ENCODE measurements at regions not wholly inside any gene's neighbourhood (a gene's known extent, or its start where the extent isn't known, plus 50 kb on each side); places are given as distances from the start of the nearest gene placed in this dataset.

- POLR2A ChIA-PET = no interaction called here
- TF ChIP-seq CTCF (IDR thresholded peaks at IDR 0.05; ENCODE audit: insufficient read depth, low read length, missing control alignments) = no peak
- H3K4me3 ChIP-seq (ENCODE audit: low read depth, low read length) = no peak overlapping the region
- CTCF ChIA-PET = no interaction called here
- DNase-seq (ENCODE audit: low read depth, low spot score) = no peak
These were observed 502.4 kb downstream of the INSC start for GRCh38 chr11:15617126-15617525.

GRCh38 chr11:15618583-15619032 lies 503.9 kb downstream of the INSC start:
- ChIA-PET CTCF (interaction anchor here (1.6 kb wide), 1 partner anchor 11 kb away, joined by 5 read pairs; no protein-coding TSS in a partner anchor), POLR2A (no interaction called here)
- TF ChIP-seq CTCF (IDR thresholded peaks at IDR 0.05; ENCODE audit: insufficient read depth, low read length, missing control alignments) = no peak
- no peak overlapping the region for H3K4me3 ChIP-seq (ENCODE audit: low read depth, low read length)
- no peak for DNase-seq (ENCODE audit: low read depth, low spot score)

GRCh38 chr11:15621565-15621964 lies 506.8 kb downstream of the INSC start:
- TF ChIP-seq CTCF (IDR thresholded peaks at IDR 0.05; ENCODE audit: insufficient read depth, low read length, missing control alignments) = no peak
- DNase-seq (ENCODE audit: low read depth, low spot score) = no peak
- ChIA-PET CTCF (no interaction called here), POLR2A (no interaction called here)
- H3K4me3 ChIP-seq (ENCODE audit: low read depth, low read length) = no peak overlapping the region

GRCh38 chr11:15622231-15622890 lies 507.6 kb downstream of the INSC start:
- TF ChIP-seq CTCF (IDR thresholded peaks at IDR 0.05; ENCODE audit: insufficient read depth, low read length, missing control alignments) = no peak
- DNase-seq (ENCODE audit: low read depth, low spot score) = no peak
- ChIA-PET POLR2A (no interaction called here), CTCF (no interaction called here)
- no peak overlapping the region for H3K4me3 ChIP-seq (ENCODE audit: low read depth, low read length)

GRCh38 chr11:15624701-15625100 lies 510.0 kb downstream of the INSC start:
- no peak for TF ChIP-seq CTCF (IDR thresholded peaks at IDR 0.05; ENCODE audit: insufficient read depth, low read length, missing control alignments)
- POLR2A ChIA-PET = no interaction called here
- no peak overlapping the region for H3K4me3 ChIP-seq (ENCODE audit: low read depth, low read length)
- CTCF ChIA-PET = interaction anchor here (1.0 kb wide), 1 partner anchor 12 kb away, joined by 3 read pairs; no protein-coding TSS in a partner anchor
- no peak for DNase-seq (ENCODE audit: low read depth, low spot score)

- no peak for TF ChIP-seq CTCF (IDR thresholded peaks at IDR 0.05; ENCODE audit: insufficient read depth, low read length, missing control alignments)
These were observed 511.0 kb downstream of the INSC start for GRCh38 chr11:15625691-15626090.

More at GRCh38 chr11:15625691-15626090, 511.0 kb downstream of the INSC start:
- no peak overlapping the region for H3K4me3 ChIP-seq (ENCODE audit: low read depth, low read length)
- ChIA-PET CTCF (interaction anchor here (1.0 kb wide), 1 partner anchor 11 kb away, joined by 3 read pairs; no protein-coding TSS in a partner anchor), POLR2A (no interaction called here)
- no peak for DNase-seq (ENCODE audit: low read depth, low spot score)
